Neural cell (in vitro differentiated cells): ENCODE measurements at regions not wholly inside any gene's neighbourhood (a gene's known extent, or its start where the extent isn't known, plus 50 kb on each side); places are given as distances from the start of the nearest gene placed in this dataset.

Experiments used
- CTCF ChIP-seq: fragments of 450-650 bp; IDR thresholded peaks from 2 replicates; pipeline ENCODE4 v1.5.1; 2014; ENCODE audit warnings: antibody characterized with exemption, mild to moderate bottlenecking, moderate library complexity; ENCODE audit not compliant: poor library complexity, severe bottlenecking
- EZH2 ChIP-seq: fragments of 200-600, 300-800 bp; shearing (Covaris generic), sonication (generic); IDR thresholded peaks from 2 replicates; pipeline ENCODE4 v1.6.1; 2014; ENCODE audit warnings: antibody characterized with exemption, low read length, borderline replicate concordance, mild to moderate bottlenecking; ENCODE audit not compliant: insufficient read depth, poor library complexity, severe bottlenecking
- REST ChIP-seq: IDR thresholded peaks from 2 replicates; pipeline ENCODE4 v1.6.1; 2012; ENCODE audit warnings: borderline replicate concordance

GRCh38 chr13:74645586-74645985 is 511.4 kb upstream of the KLF12 start:
- no peak for TF ChIP-seq EZH2
- TF ChIP-seq REST, result no peak
- TF ChIP-seq CTCF, result no peak
